GM19238 (cell line): ENCODE measurements at regions not wholly inside any gene's neighbourhood (a gene's known extent, or its start where the extent isn't known, plus 50 kb on each side); places are given as distances from the start of the nearest gene placed in this dataset.

ENCODE experiments used
- DNase-seq: peaks from one replicate; pipeline ENCODE4 v3.0.0; 2011; ENCODE audit warnings: low spot score; ENCODE audit not compliant: insufficient read length

- no peak for DNase-seq
These were observed 80.4 kb upstream of the CLEC14A start for GRCh38 chr14:38336298-38336697.

GRCh38 chr14:38330275-38330674 lies 74.4 kb upstream of the CLEC14A start:
- no peak for DNase-seq

GRCh38 chr14:38329246-38329645 lies 73.4 kb upstream of the CLEC14A start:
- DNase-seq: no peak

- DNase-seq: no peak
These were observed 61.0 kb upstream of the CLEC14A start for GRCh38 chr14:38316922-38317321.

GRCh38 chr14:38311655-38312054 lies 55.8 kb upstream of the CLEC14A start:
- DNase-seq: no peak

- DNase-seq: no peak
These were observed 54.6 kb upstream of the CLEC14A start for GRCh38 chr14:38310420-38310995.

- DNase-seq: no peak
These were observed 53.8 kb upstream of the CLEC14A start for GRCh38 chr14:38309522-38310277.
